Activated naive CD4-positive, alpha-beta T cell treated with anti-CD3 and anti-CD28 coated beads, Interleukin-2, amount 50 U/mL, for 72 hours (primary cell): ENCODE measurements at regions not wholly inside any gene's neighbourhood (a gene's known extent, or its start where the extent isn't known, plus 50 kb on each side); places are given as distances from the start of the nearest gene placed in this dataset.

Source experiments
- ATAC-seq, 2 donors: fragments of 150-1000 bp; cut with Tn5 transposase; 2 replicates each; pipeline ENCODE4 v1.10.0; 2021; ENCODE audit warnings: mild to moderate bottlenecking in 2 of 2, moderate library complexity in 2 of 2
- DNase-seq, 2 donors: peaks; one replicate each; pipeline ENCODE4 v3.0.0; 2021 to 2022; ENCODE audit warnings: low spot score in 2 of 2
- H3K27ac Mint-ChIP-seq, 2 donors: one replicate each; pipeline ENCODE4 v1.8.0; 2022; ENCODE audit warnings: mild to moderate bottlenecking in 2 of 2, mixed read lengths in 2 of 2
- H3K36me3 Mint-ChIP-seq, 2 donors: one replicate each; pipeline ENCODE4 v1.8.0; 2022; ENCODE audit warnings: mixed read lengths in 2 of 2
- H3K9me3 Mint-ChIP-seq, 2 donors: one replicate each; pipeline ENCODE4 v1.8.0; 2022; ENCODE audit warnings: mixed read lengths in 2 of 2

- Mint-ChIP-seq H3K9me3 (peaks cover 7 to 14% of the 10 kb centered on the region in 2 donors), H3K36me3 (no peaks in the 10 kb centered on the region), H3K27ac (no peak overlapping the region)
- no peak for ATAC-seq
- DNase-seq, result no peak
Measured at GRCh38 chr11:70857894-70858293, 394.5 kb downstream of the SHANK2 start.

GRCh38 chr11:70859180-70859579 lies 393.2 kb downstream of the SHANK2 start:
- Mint-ChIP-seq H3K9me3 (peaks cover 7 to 14% of the 10 kb centered on the region in 2 donors), H3K36me3 (no peaks in the 10 kb centered on the region), H3K27ac (no peak overlapping the region)
- DNase-seq (no peak), ATAC-seq (no peak)

GRCh38 chr11:70860888-70861287 lies 391.5 kb downstream of the SHANK2 start:
- Mint-ChIP-seq H3K27ac (no peak overlapping the region), H3K9me3 (peaks cover 2 to 11% of the 10 kb centered on the region in 2 donors), H3K36me3 (no peaks in the 10 kb centered on the region)
- no peak for ATAC-seq
- DNase-seq, result no peak

- ATAC-seq (no peak), DNase-seq (no peak)
- Mint-ChIP-seq H3K27ac (peak overlapping the region in 1 of 2 donors; percentile 56), H3K36me3 (no peaks in the 10 kb centered on the region), H3K9me3 (peaks cover 0 to 6% of the 10 kb centered on the region in 2 donors)
Measured at GRCh38 chr11:70861559-70861958, 390.8 kb downstream of the SHANK2 start.

- ATAC-seq (no peak), DNase-seq (no peak)
- Mint-ChIP-seq H3K36me3 (no peaks in the 10 kb centered on the region), H3K9me3 (peaks cover 0 to 6% of the 10 kb centered on the region in 2 donors), H3K27ac (no peak overlapping the region)
Measured at GRCh38 chr11:70862093-70862492, 390.3 kb downstream of the SHANK2 start.

- H3K9me3 Mint-ChIP-seq, result peaks cover 0 to 6% of the 10 kb centered on the region in 2 donors
- DNase-seq, result no peak
- H3K27ac Mint-ChIP-seq, result no peak overlapping the region
- ATAC-seq, result no peak
- H3K36me3 Mint-ChIP-seq, result no peaks in the 10 kb centered on the region
Measured at GRCh38 chr11:70863186-70863585, 389.2 kb downstream of the SHANK2 start.

- Mint-ChIP-seq H3K27ac (no peak overlapping the region), H3K9me3 (peaks cover 0 to 3% of the 10 kb centered on the region in 2 donors), H3K36me3 (no peaks in the 10 kb centered on the region)
- no peak for DNase-seq
- no peak for ATAC-seq
Measured at GRCh38 chr11:70863993-70864392, 388.4 kb downstream of the SHANK2 start.

- H3K27ac Mint-ChIP-seq, result no peak overlapping the region
- ATAC-seq (no peak), DNase-seq (no peak)
- no peaks in the 10 kb centered on the region for H3K9me3 Mint-ChIP-seq
- H3K36me3 Mint-ChIP-seq, result no peaks in the 10 kb centered on the region
Measured at GRCh38 chr11:70865356-70865755, 387.0 kb downstream of the SHANK2 start.

GRCh38 chr11:70866834-70867233 lies 385.5 kb downstream of the SHANK2 start:
- Mint-ChIP-seq H3K9me3 (no peaks in the 10 kb centered on the region), H3K27ac (no peak overlapping the region), H3K36me3 (no peaks in the 10 kb centered on the region)
- ATAC-seq (no peak), DNase-seq (no peak)

GRCh38 chr11:70867281-70868047 lies 384.9 kb downstream of the SHANK2 start:
- Mint-ChIP-seq H3K27ac (no peak overlapping the region), H3K9me3 (no peaks in the 10 kb centered on the region), H3K36me3 (no peaks in the 10 kb centered on the region)
- no peak for DNase-seq
- ATAC-seq, result no peak

- ATAC-seq (no peak), DNase-seq (no peak)
- Mint-ChIP-seq H3K9me3 (no peaks in the 10 kb centered on the region), H3K27ac (no peak overlapping the region), H3K36me3 (no peaks in the 10 kb centered on the region)
Measured at GRCh38 chr11:70868341-70868885, 384.0 kb downstream of the SHANK2 start.

GRCh38 chr11:70869054-70869453 lies 383.3 kb downstream of the SHANK2 start:
- Mint-ChIP-seq H3K27ac (no peak overlapping the region), H3K36me3 (no peaks in the 10 kb centered on the region), H3K9me3 (no peaks in the 10 kb centered on the region)
- DNase-seq, result no peak
- no peak for ATAC-seq

- H3K9me3 Mint-ChIP-seq, result no peaks in the 10 kb centered on the region
- DNase-seq (no peak), ATAC-seq (no peak)
- H3K36me3 Mint-ChIP-seq, result no peaks in the 10 kb centered on the region
- no peak overlapping the region for H3K27ac Mint-ChIP-seq
Measured at GRCh38 chr11:70871881-70872280, 380.5 kb downstream of the SHANK2 start.

- DNase-seq (no peak), ATAC-seq (no peak)
- Mint-ChIP-seq H3K36me3 (no peaks in the 10 kb centered on the region), H3K27ac (no peak overlapping the region), H3K9me3 (no peaks in the 10 kb centered on the region)
Measured at GRCh38 chr11:70872299-70872698, 380.1 kb downstream of the SHANK2 start.

- Mint-ChIP-seq H3K9me3 (no peaks in the 10 kb centered on the region), H3K27ac (no peak overlapping the region), H3K36me3 (no peaks in the 10 kb centered on the region)
- no peak for ATAC-seq
- DNase-seq, result no peak
Measured at GRCh38 chr11:70872955-70873735, 379.2 kb downstream of the SHANK2 start.

GRCh38 chr11:70873736-70874412 lies 378.5 kb downstream of the SHANK2 start:
- ATAC-seq (no peak), DNase-seq (no peak)
- Mint-ChIP-seq H3K36me3 (no peaks in the 10 kb centered on the region), H3K27ac (no peak overlapping the region), H3K9me3 (no peaks in the 10 kb centered on the region)

- no peaks in the 10 kb centered on the region for H3K9me3 Mint-ChIP-seq
- H3K27ac Mint-ChIP-seq, result no peak overlapping the region
- no peak for ATAC-seq
- H3K36me3 Mint-ChIP-seq, result no peaks in the 10 kb centered on the region
- no peak for DNase-seq
Measured at GRCh38 chr11:70876685-70877084, 375.7 kb downstream of the SHANK2 start.
